ENCODE measurements at regions not wholly inside any gene's neighbourhood (a gene's known extent, or its start where the extent isn't known, plus 50 kb on each side); places are given as distances from the start of the nearest gene placed in this dataset.

DNA sequence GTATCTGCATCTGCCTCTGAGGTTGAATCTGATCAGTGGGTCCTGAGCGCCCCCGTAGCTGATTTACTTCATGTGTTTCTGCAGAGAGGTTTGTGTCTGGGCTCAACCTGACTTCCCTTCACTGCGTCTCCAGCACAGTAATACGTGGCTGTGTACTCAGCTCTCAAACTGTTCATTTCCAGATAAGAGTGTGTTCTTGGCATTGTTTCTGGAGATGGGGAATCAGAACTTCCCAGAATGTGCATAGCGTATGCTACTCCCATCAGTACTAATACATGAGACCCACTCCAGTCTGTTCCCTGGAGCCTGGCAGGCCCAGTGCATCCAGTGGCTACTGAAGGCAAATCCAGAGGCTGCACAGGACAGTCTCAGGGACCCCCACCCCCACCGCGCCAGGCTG, 1297.2 kb downstream of the TMEM121 start:
- TF ChIP-seq EZH2 (IDR thresholded peaks at IDR 0.05) (no peak), POLR2AphosphoS5 (IDR thresholded peaks at IDR 0.05; ENCODE audit: borderline replicate concordance, low read depth, low read length) (no peak), FOXP2 (optimal IDR thresholded peaks at IDR 0.05; ENCODE audit: control extremely low read depth, extremely low read length, insufficient read depth) (no peak)

Measured in SK-N-MC (cell line).